GM23338 (cell line): ENCODE measurements at regions not wholly inside any gene's neighbourhood (a gene's known extent, or its start where the extent isn't known, plus 50 kb on each side); places are given as distances from the start of the nearest gene placed in this dataset.

Experiments
- ATAC-seq: fragments of 200-7000 bp; cut with Tn5 transposase; 3 replicates; pipeline ENCODE4 v1.9.1; 2020
- DNase-seq: peaks from one replicate; pipeline ENCODE4 v3.0.0-alpha.2; 2015; ENCODE audit warnings: low spot score
- H2AFZ ChIP-seq: fragments of 200-600 bp; sonication (generic); 2 replicates; pipeline ENCODE4 v1.8.0; 2016; ENCODE audit warnings: antibody characterized with exemption, mild to moderate bottlenecking, moderate library complexity
- H3F3A ChIP-seq: fragments of 200-600 bp; sonication (generic); replicated peaks from 2 replicates; pipeline ENCODE4 v1.8.0; 2017; ENCODE audit warnings: antibody characterized with exemption, mixed run types, low read depth
- H3K27ac ChIP-seq: fragments of 200-600 bp; sonication (generic); 2 replicates; pipeline ENCODE4 v1.6.1; 2016; ENCODE audit warnings: low read depth
- H3K27me3 ChIP-seq: fragments of 200-600 bp; sonication (generic); 2 replicates; pipeline ENCODE4 v1.8.0; 2016; ENCODE audit warnings: mild to moderate bottlenecking, mixed run types, moderate library complexity; ENCODE audit not compliant: insufficient read depth
- H3K36me3 ChIP-seq: fragments of 200-600 bp; sonication (generic); 2 replicates; pipeline ENCODE4 v1.8.0; 2016; ENCODE audit warnings: mild to moderate bottlenecking; ENCODE audit not compliant: insufficient read depth
- H3K4me1 ChIP-seq: fragments of 200-600 bp; sonication (generic); 2 replicates; pipeline ENCODE4 v1.8.0; 2016; ENCODE audit warnings: mild to moderate bottlenecking, moderate library complexity; ENCODE audit not compliant: insufficient read depth
- H3K4me2 ChIP-seq: fragments of 200-600 bp; sonication (generic); 2 replicates; pipeline ENCODE4 v1.7.1; 2017; ENCODE audit warnings: mixed run types
- H3K4me3 ChIP-seq: fragments of 200-600 bp; sonication (generic); 2 replicates; pipeline ENCODE4 v1.6.1; 2016; ENCODE audit warnings: mixed run types
- H3K79me2 ChIP-seq: fragments of 200-600 bp; sonication (generic); replicated peaks from 2 replicates; pipeline ENCODE4 v1.8.0; 2017; ENCODE audit warnings: mild to moderate bottlenecking; ENCODE audit not compliant: insufficient read depth
- H3K9me2 ChIP-seq: fragments of 200-600 bp; sonication (generic); 2 replicates; pipeline ENCODE4 v1.8.0; 2017; ENCODE audit not compliant: insufficient read depth
- H4K20me1 ChIP-seq: fragments of 200-600 bp; sonication (generic); replicated peaks from 2 replicates; pipeline ENCODE4 v1.8.0; 2017; ENCODE audit warnings: mild to moderate bottlenecking; ENCODE audit not compliant: insufficient read depth
- H3K27ac Mint-ChIP-seq: 2 replicates; pipeline ENCODE4 v1.8.0; 2020; ENCODE audit warnings: inconsistent platforms, mild to moderate bottlenecking, moderate library complexity, mixed read lengths
- H3K27me3 Mint-ChIP-seq: 3 replicates; pipeline ENCODE4 v1.8.0; 2022; ENCODE audit warnings: low read depth, mild to moderate bottlenecking, moderate library complexity, mixed read lengths, inconsistent platforms; ENCODE audit not compliant: insufficient read depth, poor library complexity
- H3K36me3 Mint-ChIP-seq: 3 replicates; pipeline ENCODE4 v1.8.0; 2021; ENCODE audit warnings: low read depth, mild to moderate bottlenecking, inconsistent platforms, moderate library complexity, mixed read lengths
- H3K4me1 Mint-ChIP-seq: 3 replicates; pipeline ENCODE4 v1.8.0; 2020; ENCODE audit warnings: mild to moderate bottlenecking, inconsistent platforms, mixed read lengths
- H3K4me3 Mint-ChIP-seq: 3 replicates; pipeline ENCODE4 v1.8.0; 2021; ENCODE audit warnings: moderate library complexity, mild to moderate bottlenecking, inconsistent platforms, mixed read lengths
- H3K9me3 Mint-ChIP-seq: 3 replicates; pipeline ENCODE4 v1.8.0; 2020; ENCODE audit warnings: moderate library complexity, mild to moderate bottlenecking, inconsistent platforms, mixed read lengths
- CREB1 ChIP-seq: fragments of 250-450 bp; sonication (Bioruptor Pico); IDR thresholded peaks from 2 replicates; pipeline ENCODE4 v1.5.0; 2020; ENCODE audit warnings: low read depth, mild to moderate bottlenecking, moderate library complexity
- EZH2 ChIP-seq: fragments of 200-600 bp; sonication (generic); IDR thresholded peaks from one replicate; pipeline ENCODE4 v1.8.0; 2017; ENCODE audit warnings: antibody characterized with exemption, mild to moderate bottlenecking, low read depth; ENCODE audit not compliant: unreplicated experiment
- EZH2phosphoT487 ChIP-seq: fragments of 200-600 bp; sonication (generic); IDR thresholded peaks from one replicate; pipeline ENCODE4 v1.8.1; 2018; ENCODE audit warnings: antibody characterized with exemption; ENCODE audit not compliant: unreplicated experiment
- JUNB ChIP-seq: IDR thresholded peaks from one replicate; pipeline ENCODE4 v1.6.1; 2016; ENCODE audit warnings: antibody characterized with exemption; ENCODE audit not compliant: unreplicated experiment
- NANOG ChIP-seq: IDR thresholded peaks from 2 replicates; pipeline ENCODE4 v1.6.1; 2016; ENCODE audit warnings: antibody characterized with exemption, borderline replicate concordance
- POLR2AphosphoS5 ChIP-seq: IDR thresholded peaks from 2 replicates; pipeline ENCODE4 v1.6.1; 2016; ENCODE audit warnings: antibody characterized with exemption, low read depth
- STAT1 ChIP-seq: IDR thresholded peaks from one replicate; pipeline ENCODE4 v1.6.1; 2016; ENCODE audit warnings: antibody characterized with exemption; ENCODE audit not compliant: unreplicated experiment
- ZNF114 ChIP-seq: fragments of 250-450 bp; sonication (Bioruptor Pico); IDR thresholded peaks from 2 replicates; pipeline ENCODE4 v1.5.0; 2020; ENCODE audit warnings: mild to moderate bottlenecking, moderate library complexity
- ZNF331 ChIP-seq: fragments of 250-450 bp; sonication (Bioruptor Pico); IDR thresholded peaks from 2 replicates; pipeline ENCODE4 v1.5.0; 2020; ENCODE audit warnings: low read depth, mild to moderate bottlenecking, moderate library complexity
- TF ChIP-seq, protein P1 (sequence below): IDR thresholded peaks from 2 replicates; pipeline ENCODE4 v1.6.1; 2016; ENCODE audit warnings: antibody characterized with exemption
- TF ChIP-seq, protein P2 (sequence below): fragments of 250-450 bp; sonication (Bioruptor Pico); IDR thresholded peaks from 2 replicates; pipeline ENCODE4 v1.5.0; 2020; ENCODE audit warnings: mild to moderate bottlenecking, moderate library complexity
- TF ChIP-seq, protein P3 (sequence below), 2 experiments: fragments of 200-600 bp in 1 of 2; sonication (generic) in 1 of 2; conservative IDR thresholded peaks; 2 replicates each; pipeline versions ENCODE4 v1.5.1 to v1.6.1; 2016 to 2017; ENCODE audit warnings: antibody characterized with exemption in 2 of 2, low read depth in 2 of 2, mild to moderate bottlenecking in 2 of 2, moderate library complexity in 1 of 2
- TF ChIP-seq, protein P4 (sequence below): IDR thresholded peaks from one replicate; pipeline ENCODE4 v1.6.1; 2018; ENCODE audit warnings: antibody characterized with exemption; ENCODE audit not compliant: unreplicated experiment

DNA sequence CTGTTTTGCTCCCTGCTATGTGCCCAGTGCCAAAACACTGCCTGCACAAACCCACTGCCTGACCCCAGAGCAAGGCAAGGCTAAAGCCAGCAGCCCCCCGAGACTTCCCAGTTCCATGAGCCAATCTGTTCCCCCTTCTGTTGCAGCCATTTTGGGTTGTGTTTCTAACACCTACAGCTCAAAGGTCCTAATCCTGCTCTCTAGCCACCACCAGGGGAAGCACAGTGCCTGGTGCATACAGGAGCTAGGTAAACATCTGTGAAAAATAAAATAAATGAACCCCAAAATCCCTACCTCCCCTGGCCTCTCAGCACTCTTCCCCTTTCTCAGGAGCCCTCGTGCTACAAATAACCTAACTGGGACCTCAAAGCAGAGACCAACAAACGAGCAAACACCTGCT is 190.2 kb downstream of the MATN1 start:
- no peaks in the 10 kb centered on the region for H3K36me3 ChIP-seq
- Mint-ChIP-seq H3K27ac (no peak overlapping the region), H3K27me3 (no peaks in the 10 kb centered on the region), H3K36me3 (no peaks in the 10 kb centered on the region), H3K9me3 (peaks cover 6% of the 10 kb centered on the region; the same call in 1 of the 3 replicates), H3K4me1 (no peaks in the 10 kb centered on the region), H3K4me3 (no peak overlapping the region)
- DNase-seq, result no peak
- H3K4me1 ChIP-seq, result no peaks in the 10 kb centered on the region
- H3K4me3 ChIP-seq, result no peak overlapping the region
- no peaks in the 10 kb centered on the region for H3K79me2 ChIP-seq
- no peaks in the 10 kb centered on the region for H3K27me3 ChIP-seq
- TF ChIP-seq ZNF331 (no peak), NANOG (no peak), CREB1 (CRISPR knock-in tag) (no peak), POLR2AphosphoS5 (no peak), ZNF114 (CRISPR knock-in tag) (no peak), EZH2 (no peak), JUNB (no peak), EZH2phosphoT487 (no peak), STAT1 (no peak)
- TF ChIP-seq, protein P1, sequence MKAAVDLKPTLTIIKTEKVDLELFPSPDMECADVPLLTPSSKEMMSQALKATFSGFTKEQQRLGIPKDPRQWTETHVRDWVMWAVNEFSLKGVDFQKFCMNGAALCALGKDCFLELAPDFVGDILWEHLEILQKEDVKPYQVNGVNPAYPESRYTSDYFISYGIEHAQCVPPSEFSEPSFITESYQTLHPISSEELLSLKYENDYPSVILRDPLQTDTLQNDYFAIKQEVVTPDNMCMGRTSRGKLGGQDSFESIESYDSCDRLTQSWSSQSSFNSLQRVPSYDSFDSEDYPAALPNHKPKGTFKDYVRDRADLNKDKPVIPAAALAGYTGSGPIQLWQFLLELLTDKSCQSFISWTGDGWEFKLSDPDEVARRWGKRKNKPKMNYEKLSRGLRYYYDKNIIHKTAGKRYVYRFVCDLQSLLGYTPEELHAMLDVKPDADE, result no peak
- TF ChIP-seq, protein P2, sequence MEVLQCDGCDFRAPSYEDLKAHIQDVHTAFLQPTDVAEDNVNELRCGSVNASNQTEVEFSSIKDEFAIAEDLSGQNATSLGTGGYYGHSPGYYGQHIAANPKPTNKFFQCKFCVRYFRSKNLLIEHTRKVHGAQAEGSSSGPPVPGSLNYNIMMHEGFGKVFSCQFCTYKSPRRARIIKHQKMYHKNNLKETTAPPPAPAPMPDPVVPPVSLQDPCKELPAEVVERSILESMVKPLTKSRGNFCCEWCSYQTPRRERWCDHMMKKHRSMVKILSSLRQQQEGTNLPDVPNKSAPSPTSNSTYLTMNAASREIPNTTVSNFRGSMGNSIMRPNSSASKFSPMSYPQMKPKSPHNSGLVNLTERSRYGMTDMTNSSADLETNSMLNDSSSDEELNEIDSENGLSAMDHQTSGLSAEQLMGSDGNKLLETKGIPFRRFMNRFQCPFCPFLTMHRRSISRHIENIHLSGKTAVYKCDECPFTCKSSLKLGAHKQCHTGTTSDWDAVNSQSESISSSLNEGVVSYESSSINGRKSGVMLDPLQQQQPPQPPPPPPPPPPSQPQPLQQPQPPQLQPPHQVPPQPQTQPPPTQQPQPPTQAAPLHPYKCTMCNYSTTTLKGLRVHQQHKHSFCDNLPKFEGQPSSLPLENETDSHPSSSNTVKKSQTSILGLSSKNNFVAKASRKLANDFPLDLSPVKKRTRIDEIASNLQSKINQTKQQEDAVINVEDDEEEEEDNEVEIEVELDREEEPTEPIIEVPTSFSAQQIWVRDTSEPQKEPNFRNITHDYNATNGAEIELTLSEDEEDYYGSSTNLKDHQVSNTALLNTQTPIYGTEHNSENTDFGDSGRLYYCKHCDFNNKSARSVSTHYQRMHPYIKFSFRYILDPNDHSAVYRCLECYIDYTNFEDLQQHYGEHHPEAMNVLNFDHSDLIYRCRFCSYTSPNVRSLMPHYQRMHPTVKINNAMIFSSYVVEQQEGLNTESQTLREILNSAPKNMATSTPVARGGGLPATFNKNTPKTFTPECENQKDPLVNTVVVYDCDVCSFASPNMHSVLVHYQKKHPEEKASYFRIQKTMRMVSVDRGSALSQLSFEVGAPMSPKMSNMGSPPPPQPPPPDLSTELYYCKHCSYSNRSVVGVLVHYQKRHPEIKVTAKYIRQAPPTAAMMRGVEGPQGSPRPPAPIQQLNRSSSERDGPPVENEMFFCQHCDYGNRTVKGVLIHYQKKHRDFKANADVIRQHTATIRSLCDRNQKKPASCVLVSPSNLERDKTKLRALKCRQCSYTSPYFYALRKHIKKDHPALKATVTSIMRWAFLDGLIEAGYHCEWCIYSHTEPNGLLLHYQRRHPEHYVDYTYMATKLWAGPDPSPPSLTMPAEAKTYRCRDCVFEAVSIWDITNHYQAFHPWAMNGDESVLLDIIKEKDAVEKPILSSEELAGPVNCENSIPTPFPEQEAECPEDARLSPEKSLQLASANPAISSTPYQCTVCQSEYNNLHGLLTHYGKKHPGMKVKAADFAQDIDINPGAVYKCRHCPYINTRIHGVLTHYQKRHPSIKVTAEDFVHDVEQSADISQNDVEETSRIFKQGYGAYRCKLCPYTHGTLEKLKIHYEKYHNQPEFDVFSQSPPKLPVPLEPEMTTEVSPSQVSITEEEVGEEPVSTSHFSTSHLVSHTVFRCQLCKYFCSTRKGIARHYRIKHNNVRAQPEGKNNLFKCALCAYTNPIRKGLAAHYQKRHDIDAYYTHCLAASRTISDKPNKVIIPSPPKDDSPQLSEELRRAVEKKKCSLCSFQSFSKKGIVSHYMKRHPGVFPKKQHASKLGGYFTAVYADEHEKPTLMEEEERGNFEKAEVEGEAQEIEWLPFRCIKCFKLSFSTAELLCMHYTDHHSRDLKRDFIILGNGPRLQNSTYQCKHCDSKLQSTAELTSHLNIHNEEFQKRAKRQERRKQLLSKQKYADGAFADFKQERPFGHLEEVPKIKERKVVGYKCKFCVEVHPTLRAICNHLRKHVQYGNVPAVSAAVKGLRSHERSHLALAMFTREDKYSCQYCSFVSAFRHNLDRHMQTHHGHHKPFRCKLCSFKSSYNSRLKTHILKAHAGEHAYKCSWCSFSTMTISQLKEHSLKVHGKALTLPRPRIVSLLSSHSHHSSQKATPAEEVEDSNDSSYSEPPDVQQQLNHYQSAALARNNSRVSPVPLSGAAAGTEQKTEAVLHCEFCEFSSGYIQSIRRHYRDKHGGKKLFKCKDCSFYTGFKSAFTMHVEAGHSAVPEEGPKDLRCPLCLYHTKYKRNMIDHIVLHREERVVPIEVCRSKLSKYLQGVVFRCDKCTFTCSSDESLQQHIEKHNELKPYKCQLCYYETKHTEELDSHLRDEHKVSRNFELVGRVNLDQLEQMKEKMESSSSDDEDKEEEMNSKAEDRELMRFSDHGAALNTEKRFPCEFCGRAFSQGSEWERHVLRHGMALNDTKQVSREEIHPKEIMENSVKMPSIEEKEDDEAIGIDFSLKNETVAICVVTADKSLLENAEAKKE (CRISPR knock-in tag), result no peak
- TF ChIP-seq, protein P3, sequence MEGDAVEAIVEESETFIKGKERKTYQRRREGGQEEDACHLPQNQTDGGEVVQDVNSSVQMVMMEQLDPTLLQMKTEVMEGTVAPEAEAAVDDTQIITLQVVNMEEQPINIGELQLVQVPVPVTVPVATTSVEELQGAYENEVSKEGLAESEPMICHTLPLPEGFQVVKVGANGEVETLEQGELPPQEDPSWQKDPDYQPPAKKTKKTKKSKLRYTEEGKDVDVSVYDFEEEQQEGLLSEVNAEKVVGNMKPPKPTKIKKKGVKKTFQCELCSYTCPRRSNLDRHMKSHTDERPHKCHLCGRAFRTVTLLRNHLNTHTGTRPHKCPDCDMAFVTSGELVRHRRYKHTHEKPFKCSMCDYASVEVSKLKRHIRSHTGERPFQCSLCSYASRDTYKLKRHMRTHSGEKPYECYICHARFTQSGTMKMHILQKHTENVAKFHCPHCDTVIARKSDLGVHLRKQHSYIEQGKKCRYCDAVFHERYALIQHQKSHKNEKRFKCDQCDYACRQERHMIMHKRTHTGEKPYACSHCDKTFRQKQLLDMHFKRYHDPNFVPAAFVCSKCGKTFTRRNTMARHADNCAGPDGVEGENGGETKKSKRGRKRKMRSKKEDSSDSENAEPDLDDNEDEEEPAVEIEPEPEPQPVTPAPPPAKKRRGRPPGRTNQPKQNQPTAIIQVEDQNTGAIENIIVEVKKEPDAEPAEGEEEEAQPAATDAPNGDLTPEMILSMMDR (conservative IDR thresholded peaks at IDR 0.05; ENCODE audit: low read depth in 2 of 2), result no peak
- TF ChIP-seq, protein P4, sequence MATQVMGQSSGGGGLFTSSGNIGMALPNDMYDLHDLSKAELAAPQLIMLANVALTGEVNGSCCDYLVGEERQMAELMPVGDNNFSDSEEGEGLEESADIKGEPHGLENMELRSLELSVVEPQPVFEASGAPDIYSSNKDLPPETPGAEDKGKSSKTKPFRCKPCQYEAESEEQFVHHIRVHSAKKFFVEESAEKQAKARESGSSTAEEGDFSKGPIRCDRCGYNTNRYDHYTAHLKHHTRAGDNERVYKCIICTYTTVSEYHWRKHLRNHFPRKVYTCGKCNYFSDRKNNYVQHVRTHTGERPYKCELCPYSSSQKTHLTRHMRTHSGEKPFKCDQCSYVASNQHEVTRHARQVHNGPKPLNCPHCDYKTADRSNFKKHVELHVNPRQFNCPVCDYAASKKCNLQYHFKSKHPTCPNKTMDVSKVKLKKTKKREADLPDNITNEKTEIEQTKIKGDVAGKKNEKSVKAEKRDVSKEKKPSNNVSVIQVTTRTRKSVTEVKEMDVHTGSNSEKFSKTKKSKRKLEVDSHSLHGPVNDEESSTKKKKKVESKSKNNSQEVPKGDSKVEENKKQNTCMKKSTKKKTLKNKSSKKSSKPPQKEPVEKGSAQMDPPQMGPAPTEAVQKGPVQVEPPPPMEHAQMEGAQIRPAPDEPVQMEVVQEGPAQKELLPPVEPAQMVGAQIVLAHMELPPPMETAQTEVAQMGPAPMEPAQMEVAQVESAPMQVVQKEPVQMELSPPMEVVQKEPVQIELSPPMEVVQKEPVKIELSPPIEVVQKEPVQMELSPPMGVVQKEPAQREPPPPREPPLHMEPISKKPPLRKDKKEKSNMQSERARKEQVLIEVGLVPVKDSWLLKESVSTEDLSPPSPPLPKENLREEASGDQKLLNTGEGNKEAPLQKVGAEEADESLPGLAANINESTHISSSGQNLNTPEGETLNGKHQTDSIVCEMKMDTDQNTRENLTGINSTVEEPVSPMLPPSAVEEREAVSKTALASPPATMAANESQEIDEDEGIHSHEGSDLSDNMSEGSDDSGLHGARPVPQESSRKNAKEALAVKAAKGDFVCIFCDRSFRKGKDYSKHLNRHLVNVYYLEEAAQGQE, result no peak
- H3K9me2 ChIP-seq, result no peaks in the 10 kb centered on the region
- no peak overlapping the region for H3K27ac ChIP-seq
- no peak overlapping the region for H2AFZ ChIP-seq
- H3K4me2 ChIP-seq, result no peak overlapping the region
- no peaks in the 10 kb centered on the region for H3F3A ChIP-seq
- ATAC-seq, result no peak
- no peaks in the 10 kb centered on the region for H4K20me1 ChIP-seq
